B cell (primary cell): ENCODE measurements at regions not wholly inside any gene's neighbourhood (a gene's known extent, or its start where the extent isn't known, plus 50 kb on each side); places are given as distances from the start of the nearest gene placed in this dataset.

Experiments
- CTCF ChIP-seq: fragments of 200-600 bp; IDR thresholded peaks from one replicate; pipeline ENCODE4 v1.8.0; 2022; ENCODE audit warnings: antibody characterized with exemption, mild to moderate bottlenecking
- EZH2 ChIP-seq: IDR thresholded peaks from 2 replicates; pipeline ENCODE4 v1.6.1; 2012; ENCODE audit warnings: borderline replicate concordance, low read depth, mild to moderate bottlenecking, moderate library complexity, low read length; ENCODE audit not compliant: insufficient read depth, poor library complexity, severe bottlenecking

DNA sequence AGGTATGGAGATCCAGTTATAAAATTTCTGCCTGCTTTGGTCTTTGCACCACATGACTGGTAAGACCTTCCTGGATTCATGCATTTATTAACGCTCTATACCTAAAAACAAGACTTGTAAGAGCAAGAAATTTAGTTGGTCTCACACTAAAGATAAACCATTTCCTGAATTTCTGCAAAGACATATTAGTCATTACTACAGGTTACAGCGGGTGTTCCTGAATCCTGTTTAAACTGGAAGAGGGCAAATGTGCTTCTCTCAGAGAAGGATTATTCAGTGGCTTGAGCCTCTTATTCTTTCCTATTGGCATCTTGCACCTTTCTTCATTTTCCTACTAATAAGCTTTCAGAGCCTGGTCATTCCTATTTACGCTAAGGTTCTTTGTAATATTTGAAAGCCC is 397.6 kb upstream of the TENM3 start:
- no peak for TF ChIP-seq CTCF
- TF ChIP-seq EZH2, result no peak
